Fibroblast of mammary gland (primary cell): ENCODE measurements at regions not wholly inside any gene's neighbourhood (a gene's known extent, or its start where the extent isn't known, plus 50 kb on each side); places are given as distances from the start of the nearest gene placed in this dataset.

ENCODE experiments used
- DNase-seq: peaks from one replicate; pipeline ENCODE4 v3.0.0-alpha.2; 2010; ENCODE audit warnings: low read depth
- H3K4me3 ChIP-seq: 2 replicates; pipeline ENCODE4 v1.5.1; 2011; ENCODE audit warnings: low read depth, mild to moderate bottlenecking, low read length, moderate library complexity; ENCODE audit not compliant: control insufficient read depth
- CTCF ChIP-seq: conservative IDR thresholded peaks from 2 replicates; pipeline ENCODE4 v1.5.1; 2011; ENCODE audit warnings: low read depth, low read length, inconsistent platforms; ENCODE audit not compliant: control insufficient read depth, insufficient read depth

GRCh38 chr6:105606831-105607463 lies 204.1 kb upstream of the PREP start:
- TF ChIP-seq CTCF: no peak
- no peak overlapping the region for H3K4me3 ChIP-seq
- DNase-seq: no peak

DNA sequence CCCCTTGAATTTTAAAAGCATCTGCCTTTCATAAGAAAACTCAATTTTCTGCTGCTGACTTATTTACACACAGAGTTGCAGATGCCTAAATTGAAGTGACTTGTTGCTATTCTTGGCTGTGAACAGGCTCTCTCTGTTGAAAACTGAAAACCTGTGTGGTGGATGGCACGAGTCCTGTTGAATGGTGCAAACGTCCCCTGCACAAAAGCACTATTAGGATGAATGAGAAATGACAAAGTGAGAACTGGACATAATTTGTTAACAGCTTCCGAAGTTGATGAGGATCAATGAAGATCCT lies 201.7 kb upstream of the PREP start:
- H3K4me3 ChIP-seq: no peak overlapping the region
- DNase-seq: no peak
- no peak for TF ChIP-seq CTCF

DNA sequence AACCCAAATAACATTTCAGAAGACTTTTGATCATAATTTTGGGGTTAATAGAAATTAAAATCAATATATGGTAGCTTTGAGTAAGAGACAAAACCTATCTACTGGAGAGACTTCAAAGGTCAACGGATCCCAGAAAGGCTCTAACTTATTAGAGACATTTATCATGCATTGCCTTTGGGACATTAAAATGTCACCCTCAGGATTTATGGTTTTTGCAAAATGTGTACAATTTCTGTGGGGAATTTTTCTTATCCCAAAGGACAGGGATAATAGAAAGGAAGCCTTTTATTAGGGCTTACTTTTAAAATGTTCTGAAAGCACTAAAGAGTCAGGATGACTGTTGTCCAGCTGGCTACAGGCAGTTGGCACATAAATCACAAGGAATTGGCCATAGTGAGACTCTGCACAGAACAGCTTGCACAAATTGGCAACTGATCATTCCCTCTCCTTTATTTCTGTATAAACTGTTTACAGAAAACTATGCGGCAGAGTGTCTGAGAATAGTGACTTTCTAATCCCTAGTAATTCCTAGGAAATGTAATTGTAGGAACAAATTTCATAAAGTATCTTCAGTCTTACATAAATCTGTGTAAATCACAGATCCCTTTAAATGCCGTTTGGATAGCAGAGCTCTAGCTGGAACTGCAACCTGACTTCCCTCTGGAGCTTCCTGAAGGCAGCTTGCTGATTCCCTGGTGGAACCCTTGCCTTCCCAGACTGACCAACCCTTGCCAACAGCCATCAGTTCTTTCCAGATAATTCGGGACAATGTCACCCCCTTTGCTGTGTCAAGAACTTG lies 201.1 kb upstream of the PREP start:
- no peak overlapping the region for H3K4me3 ChIP-seq
- DNase-seq: peak; percentile 88
- TF ChIP-seq CTCF: no peak

- H3K4me3 ChIP-seq: no peak overlapping the region
- DNase-seq: peak; percentile 100
- TF ChIP-seq CTCF: no peak
Observed at GRCh38 chr6:105601541-105602236, 198.8 kb upstream of the PREP start.

DNA sequence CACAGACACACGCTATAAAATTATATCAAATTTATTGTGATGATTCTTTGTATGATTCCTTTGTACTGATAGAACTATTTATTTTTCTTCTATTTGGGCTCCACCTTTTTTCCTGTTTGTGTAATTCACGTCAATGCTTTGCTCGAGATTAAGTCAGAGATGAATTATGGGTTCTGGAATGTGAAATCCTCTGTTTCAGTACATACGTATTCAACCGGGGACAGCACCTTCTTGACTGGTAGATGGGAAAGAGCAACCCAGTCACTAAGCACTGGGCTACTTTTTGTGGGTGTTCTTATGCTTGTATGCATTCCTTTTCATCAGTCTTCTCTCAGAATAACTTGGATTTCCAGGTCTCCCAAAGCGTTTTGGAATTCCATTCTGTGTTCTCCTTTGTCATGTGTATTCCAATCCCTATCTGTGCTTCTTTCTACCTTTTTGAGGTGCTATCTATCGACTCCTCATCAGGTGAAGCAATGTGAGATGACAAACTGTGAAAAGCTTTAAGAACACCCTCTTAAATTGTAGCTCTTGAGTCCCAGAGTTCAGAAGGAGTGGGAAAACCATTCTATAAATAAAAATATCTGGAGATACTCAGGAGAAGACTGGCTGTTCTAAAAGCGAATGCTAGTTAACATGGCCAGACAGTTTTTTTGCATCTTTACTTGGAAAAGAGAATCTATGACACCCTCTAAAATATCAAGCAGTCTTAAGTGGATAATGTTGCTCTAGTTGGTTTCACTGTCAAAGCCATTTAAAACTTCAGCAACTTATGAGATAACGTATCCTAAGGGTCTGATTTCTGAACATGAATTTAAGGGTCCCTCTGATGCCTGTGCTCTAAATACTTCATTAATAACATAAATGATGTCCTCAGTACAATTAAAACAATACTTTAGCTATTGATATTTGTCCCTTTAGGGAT lies 197.7 kb upstream of the PREP start:
- peak; percentile 93 for DNase-seq
- TF ChIP-seq CTCF: no peak
- H3K4me3 ChIP-seq: no peak overlapping the region

- H3K4me3 ChIP-seq: no peak overlapping the region
Observed at GRCh38 chr6:105598264-105598663, 195.4 kb upstream of the PREP start.

More at GRCh38 chr6:105598264-105598663, 195.4 kb upstream of the PREP start:
- no peak for TF ChIP-seq CTCF
- DNase-seq: no peak
